CD8-positive, alpha-beta memory T cell (primary cell): ENCODE measurements at regions not wholly inside any gene's neighbourhood (a gene's known extent, or its start where the extent isn't known, plus 50 kb on each side); places are given as distances from the start of the nearest gene placed in this dataset.

ENCODE experiments used
- CTCF ChIA-PET: fragments of 350-600 bp; sonication (Branson Sonifier 250); formaldehyde crosslinking; loops from one replicate; lab custom pipeline; 2021; ENCODE audit warnings: antibody characterized with exemption; lab: Charles Lee
- POLR2A ChIA-PET: fragments of 350-600 bp; sonication (Branson Sonifier 250); formaldehyde crosslinking; loops from one replicate; lab custom pipeline; 2021; ENCODE audit warnings: antibody characterized with exemption; lab: Charles Lee
- DNase-seq, 5 donors: peaks; one replicate each; pipeline versions ENCODE4 v3.0.0 to v3.0.0-alpha.2; 2020 to 2022; ENCODE audit warnings: mixed read lengths in 1 of 5
- H3K27ac ChIP-seq: one replicate; pipeline ENCODE4 v1.7.0; 2013; ENCODE audit warnings: low read depth, mild to moderate bottlenecking, low read length, moderate library complexity
- H3K27me3 ChIP-seq: 2 replicates; pipeline ENCODE4 v1.7.0; 2013; ENCODE audit warnings: low read length, mild to moderate bottlenecking; ENCODE audit not compliant: insufficient read depth, poor library complexity, severe bottlenecking
- H3K36me3 ChIP-seq: 2 replicates; pipeline ENCODE4 v1.7.0; 2013; ENCODE audit warnings: mild to moderate bottlenecking, low read length, moderate library complexity; ENCODE audit not compliant: insufficient read depth
- H3K4me1 ChIP-seq: 2 replicates; pipeline ENCODE4 v1.7.0; 2013; ENCODE audit warnings: mild to moderate bottlenecking, low read length, moderate library complexity; ENCODE audit not compliant: insufficient read depth
- H3K4me3 ChIP-seq: 2 replicates; pipeline ENCODE4 v1.7.0; 2013; ENCODE audit warnings: mild to moderate bottlenecking, low read length
- H3K9me3 ChIP-seq: 2 replicates; pipeline ENCODE4 v1.7.0; 2013; ENCODE audit warnings: mild to moderate bottlenecking, low read length
- H3K27ac Mint-ChIP-seq, 8 donors: one replicate each; pipeline ENCODE4 v1.8.0; 2020 to 2021; ENCODE audit warnings: mixed read lengths in 8 of 8, mild to moderate bottlenecking in 6 of 8, inconsistent platforms in 3 of 8, moderate library complexity in 3 of 8
- H3K27me3 Mint-ChIP-seq, 2 donors: one replicate each; pipeline ENCODE4 v1.8.0; 2020 to 2021; ENCODE audit warnings: mixed read lengths in 2 of 2, mild to moderate bottlenecking in 1 of 2, moderate library complexity in 1 of 2
- H3K36me3 Mint-ChIP-seq, 3 donors: one replicate each; pipeline ENCODE4 v1.8.0; 2020 to 2021; ENCODE audit warnings: mixed read lengths in 3 of 3, inconsistent platforms in 1 of 3, mild to moderate bottlenecking in 1 of 3
- H3K4me1 Mint-ChIP-seq, 3 donors: one replicate each; pipeline ENCODE4 v1.8.0; 2020 to 2021; ENCODE audit warnings: mixed read lengths in 3 of 3, inconsistent platforms in 1 of 3, mild to moderate bottlenecking in 1 of 3
- H3K4me3 Mint-ChIP-seq, 7 donors: one replicate each; pipeline ENCODE4 v1.8.0; 2020 to 2021; ENCODE audit warnings: mixed read lengths in 7 of 7, mild to moderate bottlenecking in 6 of 7, moderate library complexity in 4 of 7, inconsistent platforms in 2 of 7
- H3K9me3 Mint-ChIP-seq, 5 donors: one replicate each; pipeline ENCODE4 v1.8.0; 2020 to 2022; ENCODE audit warnings: mixed read lengths in 5 of 5, mild to moderate bottlenecking in 3 of 5, moderate library complexity in 2 of 5, inconsistent platforms in 1 of 5

- no peak overlapping the region for H3K27ac Mint-ChIP-seq
- H3K4me3 ChIP-seq = no peak overlapping the region
- no peaks in the 10 kb centered on the region for H3K36me3 Mint-ChIP-seq
- peaks cover 8 to 31% of the 10 kb centered on the region in 2 donors for H3K27me3 Mint-ChIP-seq
- no peaks in the 10 kb centered on the region for H3K9me3 ChIP-seq
- CTCF ChIA-PET = no interaction called here
- no peak overlapping the region for H3K4me3 Mint-ChIP-seq
- no peaks in the 10 kb centered on the region for H3K4me1 ChIP-seq
- H3K27me3 ChIP-seq = no peaks in the 10 kb centered on the region
- peaks cover 0 to 13% (median 5%) of the 10 kb centered on the region in 5 donors for H3K9me3 Mint-ChIP-seq
- DNase-seq = no peak
- no peak overlapping the region for H3K27ac ChIP-seq
- no peaks in the 10 kb centered on the region for H3K36me3 ChIP-seq
- no peaks in the 10 kb centered on the region for H3K4me1 Mint-ChIP-seq
- POLR2A ChIA-PET = no interaction called here
Observed at GRCh38 chr14:96143906-96144305, 60.7 kb upstream of the BDKRB2 start.

DNA sequence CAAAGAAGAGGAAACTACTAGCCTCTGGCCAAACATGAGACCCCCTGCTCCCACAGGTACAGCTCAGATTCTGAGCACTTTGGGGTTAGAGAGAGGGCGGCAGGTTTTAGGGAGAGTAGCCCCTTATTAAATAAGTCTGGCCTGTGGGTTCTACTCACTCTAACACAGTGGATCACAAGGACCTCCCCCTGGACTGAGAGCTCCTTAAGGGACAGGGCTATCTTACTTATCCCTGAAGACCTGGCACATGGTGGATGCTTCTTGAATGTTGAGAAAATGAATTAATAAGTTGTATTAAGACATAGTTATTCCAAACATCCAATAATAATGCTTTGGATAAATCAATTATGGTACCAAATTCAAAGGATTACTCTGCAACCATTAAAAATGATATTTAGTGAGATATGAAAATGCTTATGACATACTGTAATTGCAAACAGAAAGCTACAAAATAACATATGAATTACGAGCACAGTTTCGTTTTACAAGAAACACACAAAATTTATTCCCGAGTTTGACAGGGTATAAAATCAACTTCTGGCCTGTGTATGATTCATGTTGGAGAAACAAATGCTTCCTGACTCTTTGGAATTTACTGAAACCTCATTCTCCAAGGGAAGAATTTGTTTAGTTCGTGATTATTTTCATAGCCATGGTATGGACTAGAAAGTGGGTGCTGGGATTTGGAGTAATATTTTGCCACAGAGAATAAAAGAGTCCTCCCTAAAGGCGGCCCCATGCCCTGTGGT is 59.3 kb upstream of the BDKRB2 start:
- no peaks in the 10 kb centered on the region for H3K4me1 Mint-ChIP-seq
- H3K9me3 ChIP-seq = no peaks in the 10 kb centered on the region
- no peaks in the 10 kb centered on the region for H3K27me3 ChIP-seq
- no peak overlapping the region for H3K27ac Mint-ChIP-seq
- POLR2A ChIA-PET = no interaction called here
- H3K27ac ChIP-seq = no peak overlapping the region
- no peaks in the 10 kb centered on the region for H3K36me3 ChIP-seq
- H3K4me1 ChIP-seq = no peaks in the 10 kb centered on the region
- peaks cover 9 to 45% of the 10 kb centered on the region in 2 donors for H3K27me3 Mint-ChIP-seq
- H3K4me3 ChIP-seq = no peak overlapping the region
- peaks cover 0 to 13% (median 5%) of the 10 kb centered on the region in 5 donors for H3K9me3 Mint-ChIP-seq
- no peak for DNase-seq
- CTCF ChIA-PET = no interaction called here
- no peak overlapping the region for H3K4me3 Mint-ChIP-seq
- H3K36me3 Mint-ChIP-seq = no peaks in the 10 kb centered on the region

- POLR2A ChIA-PET = no interaction called here
- Mint-ChIP-seq H3K27ac (no peak overlapping the region), H3K36me3 (no peaks in the 10 kb centered on the region), H3K4me1 (no peaks in the 10 kb centered on the region), H3K27me3 (peaks cover 12 to 51% of the 10 kb centered on the region in 2 donors), H3K4me3 (no peak overlapping the region), H3K9me3 (peaks cover 0 to 13% (median 5%) of the 10 kb centered on the region in 5 donors)
- no peaks in the 10 kb centered on the region for H3K27me3 ChIP-seq
- CTCF ChIA-PET = no interaction called here
- no peak for DNase-seq
- H3K9me3 ChIP-seq = no peaks in the 10 kb centered on the region
- no peaks in the 10 kb centered on the region for H3K4me1 ChIP-seq
- H3K4me3 ChIP-seq = no peak overlapping the region
- no peak overlapping the region for H3K27ac ChIP-seq
- no peaks in the 10 kb centered on the region for H3K36me3 ChIP-seq
Observed at GRCh38 chr14:96146131-96146771, 58.4 kb upstream of the BDKRB2 start.

DNA sequence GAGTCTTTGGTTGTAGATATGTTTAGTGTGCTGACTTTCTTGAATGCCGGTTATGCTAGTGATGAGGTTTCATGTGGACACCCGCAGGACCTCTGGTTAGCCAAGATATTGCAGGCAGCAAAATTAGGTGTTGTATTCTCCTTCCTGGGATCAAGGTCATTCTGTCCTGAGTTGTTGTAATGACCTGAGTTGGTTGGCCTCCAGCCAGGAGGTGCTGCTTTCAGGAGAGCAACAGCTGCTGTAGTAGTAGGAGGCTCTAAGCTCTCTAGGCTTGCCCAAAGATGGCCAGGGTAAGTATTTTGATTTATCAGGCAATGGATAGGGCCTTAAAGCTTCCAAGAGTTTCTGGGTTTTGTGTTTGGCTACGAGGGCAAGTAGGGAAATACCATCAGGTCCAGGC is 56.0 kb upstream of the BDKRB2 start:
- Mint-ChIP-seq H3K36me3 (no peaks in the 10 kb centered on the region), H3K4me1 (no peaks in the 10 kb centered on the region), H3K27ac (no peak overlapping the region), H3K4me3 (no peak overlapping the region), H3K27me3 (peaks cover 13 to 38% of the 10 kb centered on the region in 2 donors), H3K9me3 (peaks cover 0 to 7% (median 4%) of the 10 kb centered on the region in 5 donors)
- Histone ChIP-seq H3K36me3 (no peaks in the 10 kb centered on the region), H3K4me1 (no peaks in the 10 kb centered on the region), H3K27ac (no peak overlapping the region), H3K9me3 (no peaks in the 10 kb centered on the region), H3K27me3 (no peaks in the 10 kb centered on the region), H3K4me3 (no peak overlapping the region)
- POLR2A ChIA-PET = no interaction called here
- CTCF ChIA-PET = no interaction called here
- no peak for DNase-seq

DNA sequence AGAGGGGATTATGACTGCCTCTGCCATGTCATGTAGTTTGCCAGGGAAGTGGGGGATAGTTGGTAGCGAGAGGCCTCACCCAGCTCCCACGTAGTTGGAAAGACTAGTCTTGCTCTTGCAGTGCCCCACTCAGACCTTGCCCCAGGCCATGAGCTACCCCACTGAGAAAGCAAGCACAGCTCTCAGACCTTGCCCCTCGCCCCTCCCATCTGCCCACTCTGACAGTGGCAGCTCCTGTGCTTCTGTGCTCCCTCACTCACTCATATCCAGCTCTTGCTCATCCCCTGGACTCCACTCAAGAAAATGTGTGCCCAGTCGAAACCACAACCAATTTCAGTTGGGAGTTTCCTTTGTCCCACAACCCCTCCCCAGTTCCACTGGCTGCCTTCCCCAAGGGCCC is 55.5 kb upstream of the BDKRB2 start:
- Histone ChIP-seq H3K36me3 (no peaks in the 10 kb centered on the region), H3K9me3 (no peaks in the 10 kb centered on the region), H3K4me3 (no peak overlapping the region), H3K4me1 (no peaks in the 10 kb centered on the region), H3K27ac (no peak overlapping the region), H3K27me3 (no peaks in the 10 kb centered on the region)
- Mint-ChIP-seq H3K27ac (no peak overlapping the region), H3K27me3 (peaks cover 13 to 37% of the 10 kb centered on the region in 2 donors), H3K9me3 (peaks cover 0 to 5% (median 4%) of the 10 kb centered on the region in 5 donors), H3K4me1 (no peaks in the 10 kb centered on the region), H3K4me3 (no peak overlapping the region), H3K36me3 (no peaks in the 10 kb centered on the region)
- ChIA-PET CTCF (no interaction called here), POLR2A (no interaction called here)
- DNase-seq = no peak

GRCh38 chr14:96150214-96150613 is 54.4 kb upstream of the BDKRB2 start:
- H3K27me3 ChIP-seq = no peaks in the 10 kb centered on the region
- DNase-seq = no peak
- Mint-ChIP-seq H3K27ac (peak overlapping the region in 1 of 8 donors; percentile 64), H3K4me3 (no peak overlapping the region), H3K9me3 (peaks cover 0 to 5% (median 4%) of the 10 kb centered on the region in 5 donors), H3K27me3 (peaks cover 11 to 33% of the 10 kb centered on the region in 2 donors), H3K4me1 (no peaks in the 10 kb centered on the region), H3K36me3 (no peaks in the 10 kb centered on the region)
- H3K4me3 ChIP-seq = no peak overlapping the region
- ChIA-PET CTCF (no interaction called here), POLR2A (no interaction called here)
- no peaks in the 10 kb centered on the region for H3K4me1 ChIP-seq
- no peaks in the 10 kb centered on the region for H3K9me3 ChIP-seq
- no peaks in the 10 kb centered on the region for H3K36me3 ChIP-seq
- no peak overlapping the region for H3K27ac ChIP-seq

GRCh38 chr14:96151242-96151641 is 53.4 kb upstream of the BDKRB2 start:
- Mint-ChIP-seq H3K27me3 (peaks cover 12 to 28% of the 10 kb centered on the region in 2 donors), H3K4me1 (no peaks in the 10 kb centered on the region), H3K9me3 (peaks cover 0 to 5% (median 4%) of the 10 kb centered on the region in 5 donors), H3K27ac (no peak overlapping the region), H3K4me3 (no peak overlapping the region), H3K36me3 (no peaks in the 10 kb centered on the region)
- H3K9me3 ChIP-seq = no peaks in the 10 kb centered on the region
- H3K36me3 ChIP-seq = no peaks in the 10 kb centered on the region
- no peak overlapping the region for H3K4me3 ChIP-seq
- H3K27ac ChIP-seq = no peak overlapping the region
- no peaks in the 10 kb centered on the region for H3K27me3 ChIP-seq
- no peak for DNase-seq
- H3K4me1 ChIP-seq = no peaks in the 10 kb centered on the region
- ChIA-PET POLR2A (no interaction called here), CTCF (no interaction called here)

GRCh38 chr14:96153003-96153402 is 51.6 kb upstream of the BDKRB2 start:
- no peak for DNase-seq
- Mint-ChIP-seq H3K4me3 (no peak overlapping the region), H3K27ac (no peak overlapping the region), H3K9me3 (peaks cover 0 to 4% (median 3%) of the 10 kb centered on the region in 5 donors), H3K27me3 (peaks cover 12 to 22% of the 10 kb centered on the region in 2 donors), H3K4me1 (no peaks in the 10 kb centered on the region), H3K36me3 (no peaks in the 10 kb centered on the region)
- Histone ChIP-seq H3K27ac (no peak overlapping the region), H3K4me3 (no peak overlapping the region), H3K36me3 (no peaks in the 10 kb centered on the region), H3K27me3 (no peaks in the 10 kb centered on the region), H3K9me3 (no peaks in the 10 kb centered on the region), H3K4me1 (no peaks in the 10 kb centered on the region)
- ChIA-PET POLR2A (no interaction called here), CTCF (no interaction called here)
